ENCODE measurements at regions not wholly inside any gene's neighbourhood (a gene's known extent, or its start where the extent isn't known, plus 50 kb on each side); places are given as distances from the start of the nearest gene placed in this dataset.
A peak's percentile ranks its signal among the peaks of the same experiment; 100 is the strongest.
"Not testable (repeated sequence)": the region's sequence is repeated elsewhere in the genome, so short reads cannot be mapped to it uniquely, and the experiment has no call there.

DNA sequence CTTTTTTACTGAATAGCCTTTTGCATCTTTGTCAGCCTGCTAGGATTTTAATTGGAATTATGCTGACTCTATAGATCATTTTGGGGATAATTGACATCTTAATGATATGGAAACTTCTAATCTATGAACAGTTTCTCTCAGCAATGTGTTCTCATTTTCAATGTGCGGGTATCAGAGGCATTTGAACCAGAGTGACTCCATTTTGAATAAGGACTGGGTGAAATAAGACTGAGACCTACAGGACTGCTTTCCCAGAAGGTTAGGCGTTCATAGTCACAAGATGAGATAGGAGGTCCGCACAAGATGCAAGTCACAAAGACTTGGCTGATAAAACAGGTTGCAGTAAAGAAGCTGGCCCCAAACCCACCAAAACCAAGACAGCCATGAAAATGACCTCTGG, 140.5 kb downstream of the IGLL1 start:
- FAIRE-seq; CTCF ChIA-PET (ENCODE audit: low intra/inter-chr PET ratio, low total read pairs); H3K4me2 ChIP-seq (ENCODE audit: low read depth, low read length); H2AFZ ChIP-seq (ENCODE audit: low read length); in situ Hi-C loops (cut with HindIII; ENCODE audit: extremely low pct_ligation_motif_present, low pct_unique_long_range_greater_than_20kb); intact Hi-C loops (cut with micrococcal nuclease; ENCODE audit: unreplicated experiment); H3K79me2 ChIP-seq (ENCODE audit: insufficient read depth, low read length); H3K9me3 ChIP-seq (ENCODE audit: low read length); POLR2A ChIA-PET; H3K9ac ChIP-seq (ENCODE audit: insufficient read depth, low read depth, low read length); ATAC-seq; H3K4me3 ChIP-seq (replicated peaks in 1 of 3; ENCODE audit: insufficient read depth in 1 of 3, low read depth in 2 of 3, low read length in 3 of 3); H3K27ac ChIP-seq (ENCODE audit: extremely low read length, insufficient read depth, low read length); DNase-seq (ENCODE audit: low spot score); H3K36me3 ChIP-seq (replicated peaks in 1 of 2; ENCODE audit: control insufficient read depth in 1 of 2, insufficient read depth in 2 of 2, low read length in 2 of 2); BruUV-seq (replicated peaks); H4K20me1 ChIP-seq (ENCODE audit: insufficient read depth, low read length); H3K27me3 ChIP-seq (ENCODE audit: control insufficient read depth in 1 of 2, insufficient read depth in 2 of 2, low read length in 2 of 2): not testable (repeated sequence)
- 47% methylated on average over 3 of the region's 3 CpGs for WGBS (ENCODE audit: low lambda C conversion rate)
- peaks cover 11% of the 10 kb centered on the region; the same call in 1 of the 2 replicates for H3K4me1 ChIP-seq (ENCODE audit: insufficient read depth, low read length)

DNA sequence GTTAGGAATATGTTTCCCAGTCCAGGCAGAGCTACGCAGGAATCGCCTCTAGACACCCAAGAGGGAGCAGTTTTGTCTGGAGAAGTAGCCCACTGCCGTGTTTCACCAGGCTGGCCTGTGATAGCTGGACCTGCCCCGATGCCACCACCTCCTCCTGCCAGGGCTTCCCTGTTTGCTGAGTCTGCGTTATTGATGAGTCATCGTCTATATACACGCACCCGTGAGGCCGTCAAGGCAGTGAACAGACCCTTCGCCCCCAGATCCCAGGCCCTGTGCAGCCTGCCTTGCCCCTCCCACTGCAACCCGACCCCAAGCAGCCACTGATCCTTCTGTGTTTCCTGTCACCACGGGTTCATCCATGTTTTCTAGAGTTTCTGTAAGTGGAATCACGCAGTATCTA, 141.9 kb downstream of the IGLL1 start:
- Histone ChIP-seq H3K36me3 (replicated peaks in 1 of 2; ENCODE audit: control insufficient read depth in 1 of 2, insufficient read depth in 2 of 2, low read length in 2 of 2) (no peaks in the 10 kb centered on the region), H3K27me3 (ENCODE audit: control insufficient read depth in 1 of 2, insufficient read depth in 2 of 2, low read length in 2 of 2) (peaks cover 0 to 5% of the 10 kb centered on the region in 2 experiments; a peak in 2 of 5 replicates), H3K27ac (ENCODE audit: extremely low read length, insufficient read depth, low read length) (no peak overlapping the region), H2AFZ (ENCODE audit: low read length) (no peak overlapping the region), H4K20me1 (ENCODE audit: insufficient read depth, low read length) (no peaks in the 10 kb centered on the region), H3K9me3 (ENCODE audit: low read length) (no peaks in the 10 kb centered on the region), H3K79me2 (ENCODE audit: insufficient read depth, low read length) (no peaks in the 10 kb centered on the region), H3K4me1 (ENCODE audit: insufficient read depth, low read length) (peaks cover 24% of the 10 kb centered on the region), H3K9ac (ENCODE audit: insufficient read depth, low read depth, low read length) (no peak overlapping the region), H3K4me3 (replicated peaks in 1 of 3; ENCODE audit: insufficient read depth in 1 of 3, low read depth in 2 of 3, low read length in 3 of 3) (no peak overlapping the region), H3K4me2 (ENCODE audit: low read depth, low read length) (no peak overlapping the region)
- no peak for FAIRE-seq
- ATAC-seq: no peak
- WGBS (ENCODE audit: low lambda C conversion rate): 53% methylated on average over 5 of the region's 13 CpGs
- intact Hi-C loops (cut with micrococcal nuclease; ENCODE audit: unreplicated experiment): no loop called here
- ChIA-PET CTCF (ENCODE audit: low intra/inter-chr PET ratio, low total read pairs) (no interaction called here), POLR2A (no interaction called here)
- no TSS peak for BruUV-seq (replicated peaks)
- in situ Hi-C loops (cut with HindIII; ENCODE audit: extremely low pct_ligation_motif_present, low pct_unique_long_range_greater_than_20kb): no loop called here
- no peak for DNase-seq (ENCODE audit: low spot score)
- TF ChIP-seq MAFF (IDR thresholded peaks at IDR 0.05; ENCODE audit: low read depth, low read length) (peak; percentile 82), NFE2L2 (IDR thresholded peaks at IDR 0.05; ENCODE audit: low read length) (peak; percentile 80), U2AF2 (IDR thresholded peaks at IDR 0.05; ENCODE audit: low read depth, low read length) (no peak), FOSL2 (CRISPR knock-in tag; IDR thresholded peaks at IDR 0.05) (peak; percentile 81), MBNL3 (CRISPR knock-in tag; conservative IDR thresholded peaks at IDR 0.05) (no peak), BRD4 (CRISPR knock-in tag; IDR thresholded peaks at IDR 0.05) (no peak), PRMT3 (CRISPR knock-in tag; IDR thresholded peaks at IDR 0.05; ENCODE audit: borderline replicate concordance, low read depth) (no peak), POLR2AphosphoS5 (IDR thresholded peaks at IDR 0.05; ENCODE audit: low read depth, low read length) (no peak), FIP1L1 (IDR thresholded peaks at IDR 0.05; ENCODE audit: borderline replicate concordance, insufficient read depth, low read depth, low read length) (no peak), FOXK1 (CRISPR knock-in tag; IDR thresholded peaks at IDR 0.05; ENCODE audit: borderline replicate concordance, low read depth) (no peak), MAFK (conservative IDR thresholded peaks at IDR 0.05 in 1 of 2, IDR thresholded peaks at IDR 0.05 in 1 of 2; ENCODE audit: low read length in 2 of 2) (peak; percentile 89 to 94), NR2F2 (IDR thresholded peaks at IDR 0.05; ENCODE audit: borderline replicate concordance, low read depth) (no peak), ZMYM2 (CRISPR knock-in tag; IDR thresholded peaks at IDR 0.05) (no peak), NBN (conservative IDR thresholded peaks at IDR 0.05) (no peak), CCDC6 (CRISPR knock-in tag; IDR thresholded peaks at IDR 0.05) (no peak)
- TF ChIP-seq, protein P1, sequence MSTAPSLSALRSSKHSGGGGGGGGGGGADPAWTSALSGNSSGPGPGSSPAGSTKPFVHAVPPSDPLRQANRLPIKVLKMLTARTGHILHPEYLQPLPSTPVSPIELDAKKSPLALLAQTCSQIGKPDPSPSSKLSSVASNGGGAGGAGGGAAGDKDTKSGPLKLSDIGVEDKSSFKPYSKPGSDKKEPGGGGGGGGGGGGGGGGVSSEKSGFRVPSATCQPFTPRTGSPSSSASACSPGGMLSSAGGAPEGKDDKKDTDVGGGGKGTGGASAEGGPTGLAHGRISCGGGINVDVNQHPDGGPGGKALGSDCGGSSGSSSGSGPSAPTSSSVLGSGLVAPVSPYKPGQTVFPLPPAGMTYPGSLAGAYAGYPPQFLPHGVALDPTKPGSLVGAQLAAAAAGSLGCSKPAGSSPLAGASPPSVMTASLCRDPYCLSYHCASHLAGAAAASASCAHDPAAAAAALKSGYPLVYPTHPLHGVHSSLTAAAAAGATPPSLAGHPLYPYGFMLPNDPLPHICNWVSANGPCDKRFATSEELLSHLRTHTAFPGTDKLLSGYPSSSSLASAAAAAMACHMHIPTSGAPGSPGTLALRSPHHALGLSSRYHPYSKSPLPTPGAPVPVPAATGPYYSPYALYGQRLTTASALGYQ (CRISPR knock-in tag; IDR thresholded peaks at IDR 0.05): no peak
